ENCODE measurements at regions not wholly inside any gene's neighbourhood (a gene's known extent, or its start where the extent isn't known, plus 50 kb on each side); places are given as distances from the start of the nearest gene placed in this dataset.
A peak's percentile ranks its signal among the peaks of the same experiment; 100 is the strongest.

DNA sequence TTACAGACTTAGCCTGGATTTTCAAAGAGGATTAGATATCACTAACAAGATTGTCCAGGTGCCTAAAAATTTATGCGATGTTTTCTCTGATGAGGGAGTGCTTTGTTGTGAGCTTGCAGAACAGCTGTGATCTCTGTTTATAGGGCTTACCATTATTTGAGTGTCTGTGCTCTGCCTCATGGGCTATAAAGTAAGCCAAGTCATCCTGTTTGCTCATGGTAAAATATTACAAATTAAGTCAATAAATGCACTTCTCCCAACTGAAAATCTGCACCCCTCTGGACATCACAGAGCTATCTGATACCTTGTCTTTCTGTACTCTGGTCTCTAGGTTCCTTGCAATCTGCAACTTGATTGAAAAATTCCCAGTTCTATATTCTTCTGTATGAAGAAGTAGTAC is 293.4 kb upstream of the ACTBL2 start:
- Histone ChIP-seq H3K9me3 (ENCODE audit: control insufficient read depth, low read length) (no peaks in the 10 kb centered on the region), H3K4me3 (ENCODE audit: low read length in 2 of 2) (no peak overlapping the region), H3K4me1 (ENCODE audit: control insufficient read depth in 1 of 2, insufficient read depth in 2 of 2, low read length in 2 of 2) (peaks cover 0 to 2% of the 10 kb centered on the region in 2 donors), H3K27ac (ENCODE audit: low read depth in 1 of 2, low read length in 2 of 2) (no peak overlapping the region), H3K27me3 (ENCODE audit: control insufficient read depth in 1 of 2, insufficient read depth in 2 of 2, low read length in 1 of 2) (no peaks in the 10 kb centered on the region), H3K36me3 (ENCODE audit: control insufficient read depth in 1 of 2, insufficient read depth in 2 of 2, low read length in 1 of 2) (no peaks in the 10 kb centered on the region)
- DNase-seq (no peak), ATAC-seq (ENCODE audit: low FRiP score) (no peak)
- intact Hi-C loops (cut with DNase I), result loop anchor here (5.0 kb wide), 2 partner anchors 274 to 479 kb away; no protein-coding TSS in a partner anchor
- WGBS, 2 donors, result 91 to 92% methylated on average over 1 of the region's 1 CpG

- H3K27me3 ChIP-seq (ENCODE audit: control insufficient read depth in 1 of 2, insufficient read depth in 2 of 2, low read length in 1 of 2), result no peaks in the 10 kb centered on the region
- DNase-seq (no peak), ATAC-seq (ENCODE audit: low FRiP score) (no peak)
- no peaks in the 10 kb centered on the region for H3K36me3 ChIP-seq (ENCODE audit: control insufficient read depth in 1 of 2, insufficient read depth in 2 of 2, low read length in 1 of 2)
- intact Hi-C loops (cut with DNase I), result no loop called here
- WGBS, 2 donors, result 95 to 97% methylated on average over 1 of the region's 1 CpG
- no peak overlapping the region for H3K27ac ChIP-seq (ENCODE audit: low read depth in 1 of 2, low read length in 2 of 2)
- no peaks in the 10 kb centered on the region for H3K9me3 ChIP-seq (ENCODE audit: control insufficient read depth, low read length)
- no peaks in the 10 kb centered on the region for H3K4me1 ChIP-seq (ENCODE audit: control insufficient read depth in 1 of 2, insufficient read depth in 2 of 2, low read length in 2 of 2)
- H3K4me3 ChIP-seq (ENCODE audit: low read length in 2 of 2), result no peak overlapping the region
Measured at GRCh38 chr5:57774439-57774838, 291.8 kb upstream of the ACTBL2 start.

GRCh38 chr5:57772512-57772911 is 289.9 kb upstream of the ACTBL2 start:
- intact Hi-C loops (cut with DNase I), result no loop called here
- ATAC-seq (ENCODE audit: low FRiP score), result no peak
- no peaks in the 10 kb centered on the region for H3K36me3 ChIP-seq (ENCODE audit: control insufficient read depth in 1 of 2, insufficient read depth in 2 of 2, low read length in 1 of 2)
- DNase-seq, result no peak
- H3K27me3 ChIP-seq (ENCODE audit: control insufficient read depth in 1 of 2, insufficient read depth in 2 of 2, low read length in 1 of 2), result no peaks in the 10 kb centered on the region
- H3K4me1 ChIP-seq (ENCODE audit: control insufficient read depth in 1 of 2, insufficient read depth in 2 of 2, low read length in 2 of 2), result no peaks in the 10 kb centered on the region
- H3K9me3 ChIP-seq (ENCODE audit: control insufficient read depth, low read length), result no peaks in the 10 kb centered on the region
- H3K4me3 ChIP-seq (ENCODE audit: low read length in 2 of 2), result no peak overlapping the region
- H3K27ac ChIP-seq (ENCODE audit: low read depth in 1 of 2, low read length in 2 of 2), result no peak overlapping the region

- 86 to 90% methylated on average over 2 of the region's 2 CpGs for WGBS, 2 donors
- ATAC-seq (ENCODE audit: low FRiP score) (no peak), DNase-seq (no peak)
- Histone ChIP-seq H3K4me1 (ENCODE audit: control insufficient read depth in 1 of 2, insufficient read depth in 2 of 2, low read length in 2 of 2) (no peaks in the 10 kb centered on the region), H3K27me3 (ENCODE audit: control insufficient read depth in 1 of 2, insufficient read depth in 2 of 2, low read length in 1 of 2) (no peaks in the 10 kb centered on the region), H3K27ac (ENCODE audit: low read depth in 1 of 2, low read length in 2 of 2) (no peak overlapping the region), H3K9me3 (ENCODE audit: control insufficient read depth, low read length) (no peaks in the 10 kb centered on the region), H3K4me3 (ENCODE audit: low read length in 2 of 2) (no peak overlapping the region), H3K36me3 (ENCODE audit: control insufficient read depth in 1 of 2, insufficient read depth in 2 of 2, low read length in 1 of 2) (no peaks in the 10 kb centered on the region)
- intact Hi-C loops (cut with DNase I), result no loop called here
Measured at GRCh38 chr5:57770039-57770438, 287.4 kb upstream of the ACTBL2 start.

GRCh38 chr5:57768745-57769144 is 286.1 kb upstream of the ACTBL2 start:
- no peak for DNase-seq
- no peak overlapping the region for H3K4me3 ChIP-seq (ENCODE audit: low read length in 2 of 2)
- 91 to 95% methylated on average over 4 of the region's 4 CpGs for WGBS, 2 donors
- no peaks in the 10 kb centered on the region for H3K9me3 ChIP-seq (ENCODE audit: control insufficient read depth, low read length)
- no peaks in the 10 kb centered on the region for H3K27me3 ChIP-seq (ENCODE audit: control insufficient read depth in 1 of 2, insufficient read depth in 2 of 2, low read length in 1 of 2)
- ATAC-seq (ENCODE audit: low FRiP score), result no peak
- intact Hi-C loops (cut with DNase I), result loop anchor here in 1 of 2 donors (5.0 kb wide), 1 partner anchor 371 kb away; no protein-coding TSS in a partner anchor
- H3K4me1 ChIP-seq (ENCODE audit: control insufficient read depth in 1 of 2, insufficient read depth in 2 of 2, low read length in 2 of 2), result no peaks in the 10 kb centered on the region
- H3K27ac ChIP-seq (ENCODE audit: low read depth in 1 of 2, low read length in 2 of 2), result no peak overlapping the region
- no peaks in the 10 kb centered on the region for H3K36me3 ChIP-seq (ENCODE audit: control insufficient read depth in 1 of 2, insufficient read depth in 2 of 2, low read length in 1 of 2)

DNA sequence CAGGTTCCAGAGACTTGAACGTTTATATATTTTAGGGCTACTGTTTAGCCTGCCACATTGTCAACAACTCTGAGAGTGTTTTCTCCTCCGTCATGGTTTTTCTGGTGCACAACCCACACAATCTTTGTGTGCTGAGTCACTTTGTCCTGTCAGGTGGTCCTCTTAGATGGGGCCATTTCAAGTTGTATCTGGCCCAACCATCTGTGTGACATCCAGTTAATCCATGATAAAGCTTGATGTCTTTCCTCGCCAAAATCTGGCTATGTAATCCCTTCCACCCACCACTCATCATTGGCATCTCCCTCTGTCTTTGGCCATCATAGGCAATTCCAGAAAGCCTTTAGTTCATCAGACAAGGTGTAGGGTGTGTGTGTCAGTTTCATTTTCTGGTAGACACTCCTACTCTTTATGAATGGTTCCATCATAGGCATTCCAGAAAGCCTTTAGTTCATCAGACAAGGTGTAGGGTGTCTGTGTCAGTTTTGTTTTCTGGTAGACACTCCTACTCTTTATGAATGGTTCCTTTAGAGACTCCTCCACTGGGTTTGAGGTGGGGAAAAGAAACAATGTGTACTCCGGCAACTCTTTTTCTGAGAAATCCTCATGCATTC is 282.0 kb upstream of the ACTBL2 start:
- Histone ChIP-seq H3K9me3 (ENCODE audit: control insufficient read depth, low read length) (no peaks in the 10 kb centered on the region), H3K4me3 (ENCODE audit: low read length in 2 of 2) (no peak overlapping the region), H3K27ac (ENCODE audit: low read depth in 1 of 2, low read length in 2 of 2) (no peak overlapping the region), H3K4me1 (ENCODE audit: control insufficient read depth in 1 of 2, insufficient read depth in 2 of 2, low read length in 2 of 2) (no peaks in the 10 kb centered on the region), H3K27me3 (ENCODE audit: control insufficient read depth in 1 of 2, insufficient read depth in 2 of 2, low read length in 1 of 2) (no peaks in the 10 kb centered on the region), H3K36me3 (ENCODE audit: control insufficient read depth in 1 of 2, insufficient read depth in 2 of 2, low read length in 1 of 2) (no peaks in the 10 kb centered on the region)
- intact Hi-C loops (cut with DNase I), result loop anchor here in 1 of 2 donors (5.0 kb wide), 1 partner anchor 367 kb away; no protein-coding TSS in a partner anchor
- ATAC-seq (ENCODE audit: low FRiP score) (no peak), DNase-seq (no peak)
- WGBS, 2 donors, result 67 to 79% methylated on average over 4 of the region's 4 CpGs

DNA sequence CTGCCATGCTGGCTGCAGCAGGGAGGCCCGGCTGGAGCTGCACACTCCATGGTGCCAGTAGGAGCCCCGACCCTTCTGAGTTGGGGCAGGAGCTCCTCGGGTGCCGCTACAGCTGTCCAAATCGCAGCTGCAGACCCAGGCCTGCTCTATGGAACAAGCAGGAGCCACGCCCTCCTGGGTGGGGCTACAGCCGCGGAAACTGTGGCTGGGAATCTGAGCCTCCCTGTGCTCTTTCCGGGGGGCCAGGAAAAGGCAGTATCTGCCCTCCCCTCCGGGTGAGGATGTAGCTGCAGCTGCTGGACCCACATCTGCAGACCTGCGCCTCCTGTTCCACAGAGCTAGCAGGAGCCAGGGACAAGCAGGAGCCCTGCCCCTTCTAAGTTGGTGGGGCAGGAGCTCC is 278.9 kb upstream of the ACTBL2 start:
- DNase-seq (peak in 1 of 2 donors; percentile 30), ATAC-seq (ENCODE audit: low FRiP score) (no peak)
- H3K27ac ChIP-seq (ENCODE audit: low read depth in 1 of 2, low read length in 2 of 2), result no peak overlapping the region
- H3K27me3 ChIP-seq (ENCODE audit: control insufficient read depth in 1 of 2, insufficient read depth in 2 of 2, low read length in 1 of 2), result no peaks in the 10 kb centered on the region
- WGBS, 2 donors, result 95 to 96% methylated on average over 9 to 11 of the region's 11 CpGs
- H3K4me3 ChIP-seq (ENCODE audit: low read length in 2 of 2), result no peak overlapping the region
- no peaks in the 10 kb centered on the region for H3K9me3 ChIP-seq (ENCODE audit: control insufficient read depth, low read length)
- no peaks in the 10 kb centered on the region for H3K36me3 ChIP-seq (ENCODE audit: control insufficient read depth in 1 of 2, insufficient read depth in 2 of 2, low read length in 1 of 2)
- no peaks in the 10 kb centered on the region for H3K4me1 ChIP-seq (ENCODE audit: control insufficient read depth in 1 of 2, insufficient read depth in 2 of 2, low read length in 2 of 2)
- intact Hi-C loops (cut with DNase I), result no loop called here

DNA sequence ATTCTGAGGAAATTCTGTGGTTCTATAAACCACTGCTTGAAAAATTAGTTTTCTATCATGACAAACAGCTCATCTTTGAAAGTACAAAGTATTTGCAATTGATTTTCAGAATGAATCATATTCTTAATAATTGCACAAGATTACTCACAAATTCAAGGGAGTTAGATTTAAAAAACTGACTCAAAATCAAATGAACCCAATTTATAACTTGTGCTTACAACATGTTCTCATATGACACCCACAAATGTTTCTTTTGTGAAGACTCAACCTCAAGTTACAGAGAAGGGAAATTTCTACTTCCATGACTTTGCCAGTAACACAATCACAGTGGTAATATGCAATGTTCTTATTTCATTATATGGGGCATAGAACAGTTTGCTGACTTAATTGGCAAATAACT is 272.0 kb upstream of the ACTBL2 start:
- intact Hi-C loops (cut with DNase I), result no loop called here
- H3K4me1 ChIP-seq (ENCODE audit: control insufficient read depth in 1 of 2, insufficient read depth in 2 of 2, low read length in 2 of 2), result no peaks in the 10 kb centered on the region
- no peaks in the 10 kb centered on the region for H3K36me3 ChIP-seq (ENCODE audit: control insufficient read depth in 1 of 2, insufficient read depth in 2 of 2, low read length in 1 of 2)
- no peak for DNase-seq
- no peak overlapping the region for H3K27ac ChIP-seq (ENCODE audit: low read depth in 1 of 2, low read length in 2 of 2)
- H3K4me3 ChIP-seq (ENCODE audit: low read length in 2 of 2), result no peak overlapping the region
- no peaks in the 10 kb centered on the region for H3K9me3 ChIP-seq (ENCODE audit: control insufficient read depth, low read length)
- ATAC-seq (ENCODE audit: low FRiP score), result no peak
- no peaks in the 10 kb centered on the region for H3K27me3 ChIP-seq (ENCODE audit: control insufficient read depth in 1 of 2, insufficient read depth in 2 of 2, low read length in 1 of 2)

- Histone ChIP-seq H3K9me3 (ENCODE audit: control insufficient read depth, low read length) (no peaks in the 10 kb centered on the region), H3K36me3 (ENCODE audit: control insufficient read depth in 1 of 2, insufficient read depth in 2 of 2, low read length in 1 of 2) (no peaks in the 10 kb centered on the region), H3K4me3 (ENCODE audit: low read length in 2 of 2) (no peak overlapping the region), H3K27me3 (ENCODE audit: control insufficient read depth in 1 of 2, insufficient read depth in 2 of 2, low read length in 1 of 2) (no peaks in the 10 kb centered on the region), H3K27ac (ENCODE audit: low read depth in 1 of 2, low read length in 2 of 2) (no peak overlapping the region), H3K4me1 (ENCODE audit: control insufficient read depth in 1 of 2, insufficient read depth in 2 of 2, low read length in 2 of 2) (no peaks in the 10 kb centered on the region)
- WGBS, 2 donors, result 91 to 97% methylated on average over 1 of the region's 1 CpG
- ATAC-seq (ENCODE audit: low FRiP score), result no peak
- DNase-seq, result no peak
- intact Hi-C loops (cut with DNase I), result no loop called here
Measured at GRCh38 chr5:57753446-57753845, 270.8 kb upstream of the ACTBL2 start.

Measured in aorta (tissue), 5 donors.